GM21381 (cell line): ENCODE measurements at regions not wholly inside any gene's neighbourhood (a gene's known extent, or its start where the extent isn't known, plus 50 kb on each side); places are given as distances from the start of the nearest gene placed in this dataset.

Experiments used
- ATAC-seq: cut with Tn5 transposase; IDR thresholded peaks from one replicate; pipeline ENCODE4 v1.9.1; 2021; ENCODE audit warnings: mild to moderate bottlenecking, moderate library complexity; ENCODE audit not compliant: unreplicated experiment

DNA sequence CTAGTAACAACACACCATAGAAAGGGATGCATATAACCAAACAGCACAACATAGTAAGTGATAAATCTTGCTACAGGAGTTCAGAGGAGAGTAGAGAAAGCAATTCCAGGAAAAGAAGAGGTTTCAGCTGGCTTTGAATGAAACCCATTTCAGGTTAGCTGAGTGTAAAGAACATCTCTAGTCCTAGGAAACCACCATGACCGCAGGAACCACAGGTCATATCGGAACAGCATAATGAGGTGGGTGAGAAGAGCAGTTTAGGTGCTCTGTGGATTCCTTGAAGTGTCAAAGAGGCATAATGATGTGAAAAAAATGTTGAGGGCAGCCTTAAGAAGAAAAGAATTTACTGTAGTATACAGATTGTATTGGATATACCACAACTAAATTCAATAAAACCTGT lies 507.5 kb downstream of the MTRR start:
- no peak for ATAC-seq

DNA sequence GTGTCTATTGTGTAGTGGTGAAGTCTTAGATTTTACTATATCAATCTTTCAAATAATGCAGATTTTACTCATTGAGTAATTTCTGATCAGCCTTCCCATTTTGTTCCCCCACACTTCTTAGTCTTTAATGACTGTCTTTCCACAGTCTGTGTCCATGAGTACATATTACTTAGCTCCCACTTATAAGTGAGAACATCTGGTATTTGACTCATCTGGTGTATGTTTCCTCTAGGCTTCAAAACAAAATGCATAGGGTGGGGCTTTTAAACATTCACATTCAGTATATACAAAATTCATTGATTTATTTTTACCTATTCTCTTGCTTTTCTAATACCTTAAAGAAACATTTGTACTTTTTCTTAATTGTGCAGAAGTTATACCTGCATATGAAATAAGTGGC lies 513.0 kb downstream of the MTRR start:
- ATAC-seq: no peak

DNA sequence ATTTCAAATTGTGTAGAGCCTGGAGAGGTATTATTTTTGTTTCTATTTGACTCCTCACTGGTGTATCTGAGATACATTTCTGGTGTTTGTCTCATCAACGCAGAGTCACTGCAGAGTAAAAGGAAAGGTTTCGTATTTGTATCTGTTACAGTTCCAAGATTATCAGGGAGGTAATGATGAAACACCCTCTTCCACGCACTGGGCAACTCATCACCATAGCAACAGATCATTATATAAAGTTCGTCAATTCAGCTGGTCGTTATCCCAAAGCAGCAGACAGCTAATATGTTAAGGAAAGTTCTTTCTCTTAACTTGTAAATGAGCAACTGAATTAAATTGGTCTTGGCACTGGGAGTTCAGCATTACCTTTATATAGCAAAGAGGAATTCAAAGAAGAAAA lies 513.5 kb downstream of the MTRR start:
- ATAC-seq: no peak

DNA sequence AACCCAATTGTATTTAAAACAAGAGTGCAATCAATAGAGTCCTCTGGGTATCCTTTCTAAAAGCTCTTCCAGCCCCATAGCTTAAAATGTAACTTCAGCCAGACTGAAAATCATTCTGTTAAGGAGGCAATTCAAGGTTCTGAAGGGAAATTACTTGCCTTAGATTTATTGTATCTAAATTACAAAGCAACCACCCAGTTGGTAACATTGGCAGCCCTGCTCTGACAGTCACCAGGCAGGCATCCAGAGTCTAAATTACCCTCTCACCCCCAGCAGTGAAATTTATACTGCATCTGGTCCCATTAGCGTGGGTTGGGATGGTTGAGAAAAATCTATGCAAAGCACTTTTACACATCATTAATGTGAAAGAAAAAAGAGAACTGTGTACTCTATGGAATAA lies 514.7 kb downstream of the MTRR start:
- ATAC-seq: no peak

DNA sequence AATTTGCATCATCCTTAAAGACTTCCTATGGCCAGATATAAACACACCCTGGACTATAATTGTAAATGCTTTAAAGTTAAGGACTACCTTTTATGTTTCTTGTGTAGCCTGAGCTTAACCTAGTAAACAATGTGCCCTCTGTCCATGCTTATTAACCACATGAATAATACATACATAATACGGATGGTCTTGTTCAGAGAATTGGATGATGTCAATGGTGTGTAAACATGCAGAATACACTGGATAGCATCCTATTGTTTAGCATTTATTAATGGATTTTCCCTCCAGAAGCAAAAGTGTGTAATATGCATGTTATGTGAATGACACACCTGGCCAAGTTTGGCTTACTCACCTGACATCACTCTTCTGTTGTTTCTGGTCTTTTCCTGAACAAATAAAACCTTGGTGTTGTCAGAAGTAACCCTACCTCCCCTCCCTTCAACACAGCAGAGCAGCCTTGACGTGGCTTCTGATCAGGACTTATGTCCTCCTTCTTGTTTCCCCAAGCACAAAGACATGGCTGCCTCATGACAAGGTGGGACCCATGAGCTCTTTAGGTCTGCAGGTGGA lies 517.9 kb downstream of the MTRR start:
- no peak for ATAC-seq

DNA sequence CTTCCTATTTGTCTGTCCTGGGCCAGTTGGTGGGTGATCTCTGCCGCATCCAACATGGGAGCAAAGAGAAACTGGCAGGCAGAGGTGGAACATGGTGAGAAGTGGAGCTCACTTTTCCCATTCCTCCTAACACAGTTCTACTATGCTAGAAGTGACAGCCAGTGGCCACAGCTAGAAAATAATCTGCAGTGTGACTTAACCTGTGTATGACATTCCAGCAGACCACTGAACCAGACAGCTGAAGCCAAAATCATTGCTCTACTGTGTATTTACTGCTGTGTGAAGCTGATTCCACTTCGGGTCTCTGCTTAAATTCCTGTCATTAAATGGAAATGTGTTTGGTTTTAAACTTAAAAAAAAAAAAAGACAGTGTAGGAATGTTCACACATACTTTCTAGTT lies 523.0 kb downstream of the MTRR start:
- no peak for ATAC-seq

DNA sequence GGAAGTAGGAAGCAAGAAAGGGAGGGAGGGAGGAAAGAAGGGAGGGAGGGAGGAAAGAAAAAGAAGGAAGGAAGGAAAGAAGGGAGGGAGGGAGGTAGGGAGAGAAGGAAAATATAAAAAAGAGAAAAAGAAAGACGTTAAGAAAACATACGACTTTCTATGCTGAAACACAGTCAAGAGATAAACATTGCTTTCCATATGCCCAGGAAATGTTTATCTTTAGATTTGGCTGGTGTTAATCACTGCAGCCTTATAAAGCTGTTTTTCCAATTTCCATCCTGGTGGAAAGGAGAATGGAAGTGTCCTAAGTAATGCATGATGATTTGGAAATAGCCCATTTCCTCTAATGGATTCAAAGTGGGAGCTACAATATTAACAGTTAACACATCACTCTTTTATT lies 524.3 kb downstream of the MTRR start:
- no peak for ATAC-seq

DNA sequence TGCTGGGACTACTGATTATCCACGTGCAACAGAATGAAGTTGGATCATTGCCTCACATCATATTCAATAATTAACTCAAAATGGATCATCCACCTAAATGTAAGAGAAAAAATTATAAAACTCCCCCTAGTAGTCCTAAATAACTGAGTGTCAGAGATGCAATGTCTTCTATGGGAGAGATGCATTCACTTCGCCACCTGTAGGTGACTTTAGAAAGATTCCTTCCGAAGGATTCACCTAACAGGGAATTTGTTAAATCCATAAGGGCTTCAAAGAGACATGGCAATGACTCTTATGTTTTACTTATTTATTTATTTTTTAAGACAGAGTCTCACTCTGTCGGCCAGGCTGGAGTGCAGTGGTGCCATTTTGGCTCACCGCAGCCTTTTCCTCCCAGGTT lies 526.0 kb downstream of the MTRR start:
- ATAC-seq: no peak

DNA sequence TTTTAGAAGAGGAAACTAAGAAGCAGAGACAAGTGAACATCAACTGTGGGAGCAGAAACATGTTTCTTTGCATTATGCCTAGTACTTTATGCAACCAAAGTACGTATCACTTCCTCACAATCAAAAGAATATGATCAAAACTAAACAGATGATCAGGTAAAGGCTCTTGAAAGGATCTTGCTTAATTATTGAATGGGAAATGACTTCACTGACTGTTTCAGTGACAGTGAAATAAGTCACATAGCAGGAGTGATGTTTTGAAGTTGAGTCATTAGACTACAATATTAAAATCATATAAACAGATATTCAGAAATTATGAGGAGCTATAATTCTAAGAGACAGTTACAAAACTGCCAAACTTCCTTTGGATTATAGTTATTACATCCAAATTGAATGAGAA lies 527.3 kb downstream of the MTRR start:
- ATAC-seq: no peak

DNA sequence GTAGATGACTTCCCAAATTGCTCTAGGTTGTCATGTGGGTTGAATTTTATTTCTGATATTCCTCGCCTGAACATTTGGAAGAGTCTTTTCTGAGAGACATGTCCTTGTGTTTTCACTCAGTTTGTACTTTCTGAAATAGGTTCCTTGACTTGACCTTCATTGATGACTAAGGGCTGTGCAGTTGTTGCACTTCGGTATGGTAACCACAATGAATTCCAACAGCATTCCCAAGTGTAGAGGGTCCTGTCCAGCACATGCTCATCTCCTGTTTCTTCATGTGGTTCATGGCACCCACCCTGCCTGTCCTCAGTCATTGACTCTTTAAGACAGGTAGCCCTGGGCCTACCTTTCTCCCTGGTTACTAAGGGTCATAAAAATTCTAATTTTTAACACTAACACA lies 527.8 kb downstream of the MTRR start:
- no peak for ATAC-seq

DNA sequence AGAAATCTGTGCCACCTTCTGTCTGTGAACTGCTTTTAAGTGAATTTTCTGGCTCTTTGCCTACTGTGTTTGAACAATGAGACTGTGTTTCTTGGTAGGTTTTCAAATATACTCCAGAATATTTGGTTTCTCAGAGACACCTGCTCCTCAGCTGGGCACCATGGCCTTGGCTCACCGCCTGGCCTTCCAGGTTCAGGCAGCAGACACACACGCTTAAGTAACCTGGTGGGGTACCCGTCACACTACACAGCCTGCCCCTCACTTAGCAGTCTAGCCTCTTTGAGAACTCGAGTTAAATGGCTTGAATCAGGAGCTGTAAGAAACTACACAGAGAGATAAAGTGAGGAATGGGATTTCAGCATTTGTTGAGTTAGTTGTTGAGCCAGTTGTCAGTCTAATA lies 530.5 kb downstream of the MTRR start:
- no peak for ATAC-seq

DNA sequence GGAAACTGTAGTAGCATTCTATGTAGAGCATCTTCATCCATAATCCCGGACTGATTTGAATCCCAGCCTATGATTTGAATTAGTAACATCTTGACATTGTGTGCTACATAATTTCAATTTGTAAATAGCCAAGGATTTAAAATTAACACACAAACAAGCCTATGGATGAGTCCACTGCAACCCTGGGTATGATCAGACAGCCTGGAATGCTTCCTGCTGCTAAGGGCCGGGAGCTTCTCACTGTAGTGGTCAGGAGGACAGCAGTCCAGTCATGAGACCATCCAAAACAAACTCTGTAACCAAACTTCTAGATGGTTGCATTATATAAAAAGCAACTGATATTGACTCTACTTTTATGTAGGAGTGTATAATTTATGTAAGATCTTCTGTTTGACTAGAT lies 539.3 kb downstream of the MTRR start:
- ATAC-seq: no peak

DNA sequence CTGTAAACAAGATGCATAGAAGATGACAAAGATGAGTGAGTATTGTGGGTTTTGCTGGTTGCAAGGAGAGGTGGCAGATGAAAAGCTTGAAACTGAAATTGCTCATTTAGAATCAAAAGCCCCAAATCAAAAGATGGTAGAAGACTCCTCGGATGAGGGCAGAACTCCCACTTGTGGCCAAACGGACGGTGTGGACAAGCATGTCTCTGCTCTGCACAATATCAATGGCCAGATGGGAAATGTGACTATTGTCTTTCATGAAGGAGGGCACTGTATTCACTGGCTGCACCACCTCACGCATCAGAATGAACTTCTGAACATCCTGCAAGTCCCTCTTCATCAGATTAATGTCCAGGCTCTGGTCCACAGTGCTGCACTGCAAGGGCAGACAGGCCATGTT lies 541.7 kb downstream of the MTRR start:
- ATAC-seq: no peak

DNA sequence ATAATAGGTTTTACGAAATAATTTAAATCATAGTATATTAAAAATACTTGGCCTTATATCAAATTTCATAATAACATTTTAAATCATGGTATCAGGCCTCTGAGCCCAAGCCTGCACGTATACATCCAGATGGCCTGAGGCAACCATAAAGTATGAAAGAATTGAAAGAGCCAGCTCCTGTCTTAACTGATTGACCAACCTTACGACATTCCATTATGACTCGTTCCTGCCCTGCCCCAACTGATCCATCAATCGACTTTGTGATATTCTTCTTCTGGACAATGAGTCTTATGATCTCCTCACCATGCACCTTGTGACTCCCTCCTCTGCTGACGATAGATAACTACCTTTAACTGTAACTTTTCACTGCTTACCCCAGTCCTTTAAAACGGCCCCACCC lies 545.0 kb downstream of the MTRR start:
- no peak for ATAC-seq

DNA sequence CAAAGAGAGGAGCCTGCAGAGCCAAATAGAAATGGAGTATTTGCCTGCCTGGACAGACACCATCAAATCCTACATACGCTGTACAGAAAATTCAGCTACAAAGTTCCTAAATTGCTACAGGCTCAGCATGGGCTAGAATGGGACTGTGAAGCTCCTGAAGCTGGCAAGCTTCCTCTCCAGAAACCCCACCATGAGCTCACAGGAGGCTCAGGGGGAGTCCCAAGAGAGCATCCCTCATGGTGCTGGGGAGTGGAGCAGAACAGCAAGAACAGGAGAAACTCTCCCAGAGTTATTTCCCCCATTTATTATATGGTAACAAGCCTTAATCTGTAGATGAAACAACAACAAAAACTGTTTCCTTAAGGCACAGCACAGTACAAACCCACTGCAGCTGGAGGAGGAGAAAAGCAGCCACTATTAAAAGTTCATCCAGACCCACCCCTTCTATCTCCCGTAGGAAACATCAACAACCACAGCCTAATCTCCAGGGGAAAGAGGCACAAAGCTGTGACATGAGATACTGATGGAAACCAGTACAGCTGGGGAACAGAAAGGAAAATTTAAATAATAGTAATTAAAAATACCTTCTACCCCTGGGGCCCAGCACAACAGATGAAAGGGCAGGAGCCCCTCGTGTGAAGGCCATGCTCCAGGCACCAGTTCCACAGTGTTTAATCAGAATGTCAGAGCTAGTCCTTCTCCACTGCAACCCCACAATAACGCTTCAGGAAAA lies 548.5 kb downstream of the MTRR start:
- ATAC-seq: no peak

DNA sequence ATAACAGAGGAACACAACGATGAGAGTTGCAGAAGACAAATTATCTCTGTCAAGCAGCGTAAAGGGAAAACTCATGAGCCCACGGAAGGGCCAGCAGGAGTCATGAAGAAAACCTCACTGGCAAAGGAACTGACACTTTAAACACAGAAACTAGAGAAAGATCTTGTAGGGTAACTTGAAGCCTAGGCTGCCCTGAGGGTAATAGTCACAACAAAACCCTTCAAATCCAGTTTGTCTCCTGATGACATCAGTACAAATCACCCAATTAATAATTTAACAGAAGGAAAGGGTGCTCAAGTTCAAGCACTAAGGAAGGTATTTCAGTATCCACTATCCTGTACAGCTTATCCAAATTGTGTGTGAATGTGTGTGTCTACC lies 549.1 kb downstream of the MTRR start:
- ATAC-seq: no peak

DNA sequence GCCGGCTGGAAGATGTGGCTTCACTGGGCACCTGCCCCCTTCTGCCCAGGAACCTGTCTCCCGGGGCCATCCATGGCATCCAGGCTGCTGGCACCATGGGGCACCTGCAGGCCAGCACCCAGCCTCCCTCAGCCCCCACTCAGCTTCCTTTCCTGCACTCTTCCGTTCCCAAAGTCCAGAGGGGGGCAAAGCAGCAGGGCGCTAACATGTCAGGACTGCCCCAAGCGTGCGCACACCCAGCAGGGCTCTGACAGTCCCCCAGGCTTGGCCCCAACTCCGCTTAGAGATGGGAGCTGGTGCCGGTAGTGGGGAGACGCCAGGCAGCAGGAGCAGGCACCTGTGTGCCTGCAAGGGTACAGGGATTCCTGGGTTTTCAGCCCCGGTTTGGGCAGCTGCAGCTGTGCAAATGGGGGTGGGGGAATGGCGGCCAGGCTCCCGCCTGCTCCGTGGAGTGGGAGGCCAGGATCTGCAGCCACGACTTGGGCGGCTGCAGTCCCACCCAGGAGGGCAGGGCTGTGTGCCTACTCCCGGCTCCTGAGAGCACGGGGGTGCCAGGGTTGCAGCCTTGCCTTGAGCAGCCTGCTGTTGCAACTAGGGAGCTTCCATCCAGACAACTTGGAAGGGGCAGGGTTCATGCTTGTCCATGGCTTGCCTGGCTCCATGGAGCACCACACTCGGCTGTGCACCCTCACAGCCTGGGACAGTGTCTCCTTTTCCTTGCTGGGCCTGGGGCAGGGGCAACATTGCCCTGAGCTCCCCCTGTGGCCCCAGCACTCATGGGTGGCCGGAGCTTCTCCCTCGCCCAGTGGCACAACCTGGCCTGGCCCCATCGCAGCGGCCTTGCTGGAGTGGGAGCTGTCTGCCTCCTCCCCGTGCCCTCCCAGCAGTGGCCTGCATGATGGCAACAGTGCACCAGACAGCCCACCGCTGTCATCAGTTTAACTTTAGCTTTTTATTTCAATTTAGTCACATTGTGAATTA lies 561.1 kb downstream of the MTRR start:
- no peak for ATAC-seq

DNA sequence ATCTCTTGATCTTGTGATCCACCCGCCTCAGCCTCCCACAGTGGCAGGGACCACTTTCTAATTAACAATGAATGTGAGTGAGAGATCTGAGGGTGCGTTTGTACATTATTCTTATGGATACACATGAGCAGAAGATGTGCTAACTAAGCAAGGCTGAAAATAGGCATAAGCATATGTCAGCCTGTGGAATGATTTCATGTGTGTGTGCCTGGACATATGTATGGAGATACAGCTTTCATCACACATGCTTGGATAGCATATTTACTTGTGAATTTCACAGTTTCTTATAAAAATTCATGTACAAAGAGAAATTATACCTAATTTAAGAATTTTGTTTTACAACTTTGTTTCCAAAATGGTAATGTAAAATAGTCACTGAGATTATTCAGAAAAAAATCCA lies 565.6 kb downstream of the MTRR start:
- ATAC-seq: no peak

DNA sequence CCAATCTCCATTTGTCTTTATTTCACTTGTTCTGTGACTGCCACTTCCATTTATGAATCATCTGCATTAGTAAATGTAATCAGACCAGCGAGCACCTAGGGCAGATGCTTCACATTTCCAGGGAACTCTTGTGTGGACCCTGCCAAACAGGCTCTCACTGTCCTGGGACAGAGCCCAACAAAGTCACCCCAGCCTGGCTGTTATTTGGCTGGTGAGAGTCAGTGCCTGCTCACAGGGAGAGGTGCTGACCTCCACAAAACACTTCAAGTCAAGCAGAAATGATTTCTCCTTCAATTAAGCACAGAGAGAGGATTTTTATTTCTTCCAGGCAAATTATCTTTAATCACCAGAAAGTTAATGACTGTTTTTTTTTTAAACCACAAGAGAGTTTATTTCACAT lies 568.0 kb downstream of the MTRR start:
- ATAC-seq: no peak

DNA sequence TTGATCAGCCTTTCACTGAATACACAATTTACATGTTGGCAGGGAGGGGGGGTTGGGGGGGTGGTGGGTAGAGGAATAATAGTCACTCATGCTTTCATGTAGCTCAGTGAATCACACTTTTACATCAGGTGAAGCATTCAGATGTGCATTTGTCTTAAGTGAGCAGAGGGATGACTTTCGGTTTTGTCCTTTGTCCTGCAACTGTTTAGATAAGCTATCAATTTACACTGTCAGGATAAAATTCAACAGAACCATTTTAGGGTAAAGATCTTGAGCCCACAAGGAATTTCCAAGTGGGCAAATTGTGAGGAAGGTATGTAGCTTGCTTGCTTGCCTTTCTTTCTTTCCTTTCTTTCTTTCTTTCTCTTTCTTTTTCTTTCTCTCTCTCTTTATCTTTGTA lies 576.2 kb downstream of the MTRR start:
- no peak for ATAC-seq

DNA sequence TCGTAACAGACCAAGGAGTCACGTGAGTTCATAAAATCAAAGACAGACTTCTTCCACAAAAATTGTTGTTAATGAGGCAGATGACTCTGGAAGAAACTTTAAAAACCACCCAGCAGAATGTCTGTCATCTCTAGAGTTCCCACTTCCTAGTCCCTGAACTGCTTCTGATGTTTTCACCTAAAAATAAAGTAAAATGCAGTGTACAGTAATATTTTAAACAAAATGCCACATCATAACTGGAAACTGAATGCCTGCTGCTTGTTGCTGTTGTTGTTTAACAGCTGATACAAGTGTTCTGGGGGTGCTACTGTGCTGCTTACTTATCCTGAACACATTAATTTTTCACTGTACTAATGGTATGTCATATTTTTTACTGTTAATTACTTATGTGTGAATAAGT lies 577.2 kb downstream of the MTRR start:
- no peak for ATAC-seq

DNA sequence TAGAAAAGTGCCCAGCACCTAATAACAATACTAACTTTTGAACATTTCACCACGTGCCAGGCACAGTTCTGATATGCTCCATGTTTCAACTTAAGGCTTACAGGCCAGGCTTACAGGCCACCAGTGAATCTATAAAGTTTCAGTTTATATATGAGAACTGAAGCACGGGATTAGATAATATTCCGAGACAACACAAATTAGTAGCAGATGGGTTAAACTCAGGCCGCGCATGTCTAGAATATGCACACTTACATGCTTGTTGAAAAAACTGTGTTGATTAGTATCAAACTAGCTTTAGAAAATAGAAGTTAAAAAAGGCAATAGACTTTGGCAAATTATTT lies 587.9 kb downstream of the MTRR start:
- ATAC-seq: no peak
